Colonic mucosa (tissue), 4 donors: ENCODE measurements at regions not wholly inside any gene's neighbourhood (a gene's known extent, or its start where the extent isn't known, plus 50 kb on each side); places are given as distances from the start of the nearest gene placed in this dataset.

Source experiments
- DNase-seq: peaks from one replicate; pipeline ENCODE4 v3.0.0-alpha.2; 2020
- H3K27ac ChIP-seq: fragments of 200-600 bp; one replicate; pipeline ENCODE4 v1.8.0; 2021
- H3K27me3 ChIP-seq: fragments of 200-600 bp; one replicate; pipeline ENCODE4 v1.8.0; 2021
- H3K36me3 ChIP-seq: fragments of 200-600 bp; one replicate; pipeline ENCODE4 v1.8.0; 2021
- H3K4me1 ChIP-seq: fragments of 200-600 bp; one replicate; pipeline ENCODE4 v1.8.0; 2021; ENCODE audit warnings: mild to moderate bottlenecking
- H3K4me3 ChIP-seq: fragments of 200-600 bp; one replicate; pipeline ENCODE4 v1.8.0; 2021
- H3K9ac ChIP-seq, 2 donors: one replicate each; pipeline ENCODE4 v1.7.0; 2013; ENCODE audit warnings: control low read depth in 2 of 2, low read depth in 2 of 2, low read length in 2 of 2
- H3K9me3 ChIP-seq: fragments of 200-600 bp; one replicate; pipeline ENCODE4 v1.8.0; 2021
- intact Hi-C: fragments of 100-400 bp; cut with DNase I; formaldehyde crosslinking; loops from one replicate; pipeline ENCODE4 v1.14.1; 2022
- TF ChIP-seq, protein P1 (sequence below): fragments of 200-600 bp; IDR thresholded peaks from one replicate; pipeline ENCODE4 v1.8.0; 2022; ENCODE audit warnings: antibody characterized with exemption, mild to moderate bottlenecking
- donor health status: healthy.
- donor health status: DM: no; HTN: no; CAD: no.
- donor health status: DM: no; HTN: no; CAD: no.

DNA sequence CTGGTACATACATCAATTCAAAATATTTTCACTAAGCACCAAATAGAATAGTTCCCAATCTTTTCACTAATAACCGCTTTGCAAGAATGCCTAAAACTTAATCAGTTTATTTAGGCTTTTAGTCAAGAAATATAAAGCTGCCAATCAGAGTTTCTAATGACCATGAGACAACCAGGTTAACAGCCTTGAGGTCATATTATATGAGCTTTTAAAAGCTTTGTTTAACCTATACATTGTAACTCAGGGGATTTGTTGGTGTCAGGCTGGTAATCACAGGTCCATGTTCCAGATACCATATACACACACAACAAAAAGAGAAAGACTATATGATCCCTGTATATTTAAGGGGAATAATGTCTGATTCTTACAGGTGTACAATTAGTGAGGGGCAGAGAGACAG is 246.2 kb upstream of the ADGRL2 start:
- Histone ChIP-seq H3K27ac (no peak overlapping the region), H3K4me3 (no peak overlapping the region), H3K36me3 (no peaks in the 10 kb centered on the region), H3K4me1 (no peaks in the 10 kb centered on the region), H3K9me3 (no peaks in the 10 kb centered on the region), H3K27me3 (no peaks in the 10 kb centered on the region), H3K9ac (no peak overlapping the region)
- TF ChIP-seq, protein P1, sequence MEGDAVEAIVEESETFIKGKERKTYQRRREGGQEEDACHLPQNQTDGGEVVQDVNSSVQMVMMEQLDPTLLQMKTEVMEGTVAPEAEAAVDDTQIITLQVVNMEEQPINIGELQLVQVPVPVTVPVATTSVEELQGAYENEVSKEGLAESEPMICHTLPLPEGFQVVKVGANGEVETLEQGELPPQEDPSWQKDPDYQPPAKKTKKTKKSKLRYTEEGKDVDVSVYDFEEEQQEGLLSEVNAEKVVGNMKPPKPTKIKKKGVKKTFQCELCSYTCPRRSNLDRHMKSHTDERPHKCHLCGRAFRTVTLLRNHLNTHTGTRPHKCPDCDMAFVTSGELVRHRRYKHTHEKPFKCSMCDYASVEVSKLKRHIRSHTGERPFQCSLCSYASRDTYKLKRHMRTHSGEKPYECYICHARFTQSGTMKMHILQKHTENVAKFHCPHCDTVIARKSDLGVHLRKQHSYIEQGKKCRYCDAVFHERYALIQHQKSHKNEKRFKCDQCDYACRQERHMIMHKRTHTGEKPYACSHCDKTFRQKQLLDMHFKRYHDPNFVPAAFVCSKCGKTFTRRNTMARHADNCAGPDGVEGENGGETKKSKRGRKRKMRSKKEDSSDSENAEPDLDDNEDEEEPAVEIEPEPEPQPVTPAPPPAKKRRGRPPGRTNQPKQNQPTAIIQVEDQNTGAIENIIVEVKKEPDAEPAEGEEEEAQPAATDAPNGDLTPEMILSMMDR, result no peak
- no peak for DNase-seq
- intact Hi-C loops, result no loop called here

DNA sequence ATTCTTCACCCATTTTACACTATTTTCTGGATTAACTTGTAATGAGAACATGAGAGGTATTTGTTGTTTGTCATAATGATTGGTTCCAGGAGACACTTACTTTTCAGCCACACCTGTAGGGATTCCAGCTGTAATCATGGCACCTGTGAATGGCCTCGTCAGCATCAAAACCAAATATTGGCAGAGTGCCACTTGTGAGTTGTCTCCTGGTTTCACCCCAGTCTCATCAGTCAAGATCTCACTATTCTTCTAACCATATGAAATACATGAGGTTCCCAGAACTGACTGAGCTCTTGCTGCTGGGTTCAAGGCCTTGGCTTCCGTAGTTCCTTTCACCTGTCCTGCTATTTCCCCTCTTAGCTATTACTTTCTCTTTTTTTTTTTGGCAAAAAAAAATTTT is 246.6 kb upstream of the ADGRL2 start:
- no peaks in the 10 kb centered on the region for H3K36me3 ChIP-seq
- H3K27me3 ChIP-seq, result no peaks in the 10 kb centered on the region
- TF ChIP-seq, protein P1, result no peak

DNA sequence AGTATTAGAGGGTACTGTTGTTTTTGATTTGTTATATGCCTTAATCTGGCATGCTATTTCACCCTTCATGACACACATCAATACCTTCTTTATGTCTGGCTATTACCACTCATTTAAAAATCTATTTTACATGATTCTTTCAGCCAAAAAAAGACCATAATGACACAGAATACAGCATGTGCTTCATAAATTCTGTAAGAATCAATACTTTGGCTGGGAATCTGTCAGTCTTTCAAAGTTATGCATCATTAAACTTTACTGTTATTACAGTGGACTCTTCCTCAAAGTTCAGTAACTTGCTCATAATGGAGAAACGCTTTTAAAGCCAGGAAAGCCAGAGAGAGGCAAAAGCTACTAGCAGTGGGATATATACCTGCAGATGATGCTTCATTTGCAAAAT is 247.2 kb upstream of the ADGRL2 start:
- TF ChIP-seq, protein P1, result no peak
- no peaks in the 10 kb centered on the region for H3K36me3 ChIP-seq
- H3K9me3 ChIP-seq, result no peaks in the 10 kb centered on the region
- no peaks in the 10 kb centered on the region for H3K4me1 ChIP-seq
- intact Hi-C loops, result no loop called here
- H3K4me3 ChIP-seq, result no peak overlapping the region
- no peak for DNase-seq
- H3K27me3 ChIP-seq, result no peaks in the 10 kb centered on the region
- H3K27ac ChIP-seq, result no peak overlapping the region
- H3K9ac ChIP-seq, result no peak overlapping the region

More for the DNA sequence above, 246.6 kb upstream of the ADGRL2 start:
- Histone ChIP-seq H3K4me1 (no peaks in the 10 kb centered on the region), H3K9ac (no peak overlapping the region), H3K4me3 (no peak overlapping the region), H3K27ac (no peak overlapping the region), H3K9me3 (no peaks in the 10 kb centered on the region)
- intact Hi-C loops, result no loop called here
- DNase-seq, result no peak

DNA sequence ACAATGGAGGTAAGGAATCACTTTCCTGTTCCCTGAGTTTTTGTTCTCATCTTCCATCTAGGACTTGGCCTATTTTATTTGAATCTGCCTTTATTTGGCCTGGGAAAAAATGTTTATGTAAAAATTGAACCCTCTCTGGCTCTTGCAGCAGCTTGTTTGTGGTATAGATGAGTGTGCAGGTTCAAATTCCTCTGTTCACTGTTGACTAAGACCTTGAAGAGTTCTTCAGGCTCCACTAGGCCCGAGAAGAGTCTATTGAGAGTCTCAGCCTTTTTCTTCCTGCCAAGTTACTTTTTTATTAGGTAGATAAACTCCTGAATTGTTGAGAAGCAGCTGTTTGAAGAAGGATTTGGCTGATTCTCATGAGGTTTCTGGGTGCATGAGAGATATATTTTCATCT is 248.8 kb upstream of the ADGRL2 start:
- no peak overlapping the region for H3K9ac ChIP-seq
- no peaks in the 10 kb centered on the region for H3K27me3 ChIP-seq
- TF ChIP-seq, protein P1, result no peak
- no peak for DNase-seq
- H3K4me3 ChIP-seq, result no peak overlapping the region
- H3K4me1 ChIP-seq, result no peaks in the 10 kb centered on the region
- no peaks in the 10 kb centered on the region for H3K9me3 ChIP-seq
- no peak overlapping the region for H3K27ac ChIP-seq
- H3K36me3 ChIP-seq, result no peaks in the 10 kb centered on the region
- intact Hi-C loops, result no loop called here

DNA sequence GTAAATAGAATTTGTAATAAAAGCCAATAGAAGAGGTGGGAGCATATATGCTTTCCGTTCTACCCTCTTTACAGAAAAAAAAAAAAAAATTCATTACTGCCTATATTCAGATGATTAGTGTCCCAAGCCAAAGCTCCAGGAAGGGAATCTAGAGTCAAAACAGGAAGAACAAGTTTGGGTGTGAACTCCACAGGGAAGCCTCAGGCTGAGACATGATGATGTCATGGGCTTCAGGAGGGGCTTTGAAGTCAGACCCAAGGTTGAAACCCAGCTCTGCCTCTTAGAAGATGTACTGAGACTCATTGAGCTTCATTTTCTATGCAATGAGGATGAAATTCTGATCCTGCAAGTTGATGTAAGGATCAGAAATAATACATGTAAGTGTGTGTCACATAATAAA is 250.0 kb upstream of the ADGRL2 start:
- TF ChIP-seq, protein P1, result no peak
- Histone ChIP-seq H3K9me3 (no peaks in the 10 kb centered on the region), H3K4me3 (no peak overlapping the region), H3K27ac (no peak overlapping the region), H3K27me3 (no peaks in the 10 kb centered on the region), H3K36me3 (no peaks in the 10 kb centered on the region), H3K4me1 (no peaks in the 10 kb centered on the region), H3K9ac (no peak overlapping the region)
- DNase-seq, result peak; percentile 29
- intact Hi-C loops, result no loop called here
